Nephron (organoid): ENCODE measurements at regions not wholly inside any gene's neighbourhood (a gene's known extent, or its start where the extent isn't known, plus 50 kb on each side); places are given as distances from the start of the nearest gene placed in this dataset.
A peak's percentile ranks its signal among the peaks of the same experiment; 100 is the strongest.

Source experiments
- H3K27ac Mint-ChIP-seq, 3 experiments: 2 replicates each; pipeline ENCODE4 v1.8.0; 2020; ENCODE audit warnings: mixed read lengths in 3 of 3, mild to moderate bottlenecking in 2 of 3, moderate library complexity in 1 of 3
- H3K27me3 Mint-ChIP-seq: 2 replicates; pipeline ENCODE4 v1.8.0; 2021; ENCODE audit warnings: low read depth, mild to moderate bottlenecking, moderate library complexity, mixed read lengths
- H3K36me3 Mint-ChIP-seq: 2 replicates; pipeline ENCODE4 v1.8.0; 2020; ENCODE audit warnings: low read depth, mixed read lengths
- H3K4me1 Mint-ChIP-seq: 2 replicates; pipeline ENCODE4 v1.8.0; 2020; ENCODE audit warnings: mixed read lengths
- H3K4me3 Mint-ChIP-seq, 3 experiments: 2 replicates each; pipeline ENCODE4 v1.8.0; 2020; ENCODE audit warnings: mild to moderate bottlenecking in 3 of 3, mixed read lengths in 3 of 3, moderate library complexity in 2 of 3
- H3K9me3 Mint-ChIP-seq: 2 replicates; pipeline ENCODE4 v1.8.0; 2020; ENCODE audit warnings: mixed read lengths
- TF ChIP-seq, protein P1 (sequence below), 3 experiments: fragments of 200-600 bp; sonication (generic); IDR thresholded peaks; one replicate each; pipeline ENCODE4 v1.5.0; 2021; ENCODE audit warnings: antibody characterized with exemption in 3 of 3; ENCODE audit not compliant: unreplicated experiment in 3 of 3

GRCh38 chr20:24837781-24838450 is 111.2 kb upstream of the CST7 start:
- H3K27me3 Mint-ChIP-seq: peaks cover 10% of the 10 kb centered on the region
- H3K9me3 Mint-ChIP-seq: no peaks in the 10 kb centered on the region
- H3K36me3 Mint-ChIP-seq: no peaks in the 10 kb centered on the region
- TF ChIP-seq, protein P1, sequence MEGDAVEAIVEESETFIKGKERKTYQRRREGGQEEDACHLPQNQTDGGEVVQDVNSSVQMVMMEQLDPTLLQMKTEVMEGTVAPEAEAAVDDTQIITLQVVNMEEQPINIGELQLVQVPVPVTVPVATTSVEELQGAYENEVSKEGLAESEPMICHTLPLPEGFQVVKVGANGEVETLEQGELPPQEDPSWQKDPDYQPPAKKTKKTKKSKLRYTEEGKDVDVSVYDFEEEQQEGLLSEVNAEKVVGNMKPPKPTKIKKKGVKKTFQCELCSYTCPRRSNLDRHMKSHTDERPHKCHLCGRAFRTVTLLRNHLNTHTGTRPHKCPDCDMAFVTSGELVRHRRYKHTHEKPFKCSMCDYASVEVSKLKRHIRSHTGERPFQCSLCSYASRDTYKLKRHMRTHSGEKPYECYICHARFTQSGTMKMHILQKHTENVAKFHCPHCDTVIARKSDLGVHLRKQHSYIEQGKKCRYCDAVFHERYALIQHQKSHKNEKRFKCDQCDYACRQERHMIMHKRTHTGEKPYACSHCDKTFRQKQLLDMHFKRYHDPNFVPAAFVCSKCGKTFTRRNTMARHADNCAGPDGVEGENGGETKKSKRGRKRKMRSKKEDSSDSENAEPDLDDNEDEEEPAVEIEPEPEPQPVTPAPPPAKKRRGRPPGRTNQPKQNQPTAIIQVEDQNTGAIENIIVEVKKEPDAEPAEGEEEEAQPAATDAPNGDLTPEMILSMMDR (IDR thresholded peaks at IDR 0.05; ENCODE audit: unreplicated experiment in 3 of 3): no peak
- H3K4me1 Mint-ChIP-seq: peaks cover 7% of the 10 kb centered on the region
- no peak overlapping the region for H3K27ac Mint-ChIP-seq
- H3K4me3 Mint-ChIP-seq: no peak overlapping the region

DNA sequence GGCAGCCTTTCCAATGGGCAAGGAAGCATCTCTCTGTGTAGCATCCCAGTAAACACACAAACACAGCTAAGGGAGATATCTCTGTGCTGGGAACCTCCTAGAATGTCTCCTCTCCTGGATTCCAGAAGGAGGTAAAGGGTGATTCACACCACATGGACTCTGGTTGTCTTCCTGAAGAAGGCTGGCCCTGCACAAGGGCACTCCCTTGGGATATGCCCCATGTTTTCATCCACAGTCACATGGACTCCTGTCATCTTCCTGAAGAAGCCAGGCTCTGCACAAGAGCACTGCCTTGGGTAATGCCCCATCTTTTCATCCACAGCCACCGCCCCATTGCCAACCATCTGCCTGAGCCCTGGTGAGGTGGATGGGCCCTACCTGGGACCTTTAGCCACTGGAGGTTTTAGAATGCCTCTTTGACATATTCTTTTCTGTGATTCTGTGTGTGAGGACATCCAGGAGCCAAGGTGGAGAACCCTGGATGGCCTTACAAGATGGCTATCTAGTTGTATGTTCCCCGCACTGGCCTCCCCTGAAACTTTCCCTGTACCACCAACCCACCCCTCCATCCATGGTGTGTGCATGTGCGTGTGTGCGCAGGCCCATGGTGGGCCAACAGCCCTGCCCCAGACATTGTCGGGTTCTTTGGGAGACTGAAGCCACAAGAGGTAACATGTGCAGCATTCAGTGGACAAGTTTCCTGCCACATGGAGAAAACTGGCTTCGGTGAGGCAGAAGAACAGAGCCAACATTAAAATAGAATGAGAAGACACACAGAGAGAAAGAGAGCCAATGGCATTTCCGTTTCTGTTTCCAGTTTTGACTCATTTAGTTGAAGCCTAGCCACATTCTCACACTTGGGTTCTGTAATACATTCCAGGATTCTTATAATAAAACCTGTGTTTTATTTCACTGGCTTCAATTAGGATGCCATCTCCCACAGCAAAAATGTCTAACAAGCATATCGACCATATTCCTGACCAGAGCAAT is 110.2 kb upstream of the CST7 start:
- Mint-ChIP-seq H3K36me3 (no peaks in the 10 kb centered on the region), H3K4me1 (peaks cover 7% of the 10 kb centered on the region), H3K9me3 (no peaks in the 10 kb centered on the region), H3K27ac (no peak overlapping the region), H3K27me3 (peaks cover 10% of the 10 kb centered on the region), H3K4me3 (no peak overlapping the region)
- TF ChIP-seq, protein P1 (IDR thresholded peaks at IDR 0.05; ENCODE audit: unreplicated experiment in 3 of 3): no peak

- Mint-ChIP-seq H3K27ac (peak overlapping the region in 1 of 3 experiments; percentile 3), H3K9me3 (no peaks in the 10 kb centered on the region), H3K27me3 (peaks cover 10% of the 10 kb centered on the region), H3K36me3 (no peaks in the 10 kb centered on the region), H3K4me1 (peaks cover 7% of the 10 kb centered on the region), H3K4me3 (no peak overlapping the region)
- TF ChIP-seq, protein P1 (IDR thresholded peaks at IDR 0.05; ENCODE audit: unreplicated experiment in 3 of 3): no peak
Measured at GRCh38 chr20:24840121-24840713, 108.9 kb upstream of the CST7 start.

GRCh38 chr20:24842274-24842917 is 106.7 kb upstream of the CST7 start:
- TF ChIP-seq, protein P1 (IDR thresholded peaks at IDR 0.05; ENCODE audit: unreplicated experiment in 3 of 3): no peak
- H3K27me3 Mint-ChIP-seq: peaks cover 16% of the 10 kb centered on the region
- H3K4me3 Mint-ChIP-seq: no peak overlapping the region

GRCh38 chr20:24842918-24843715 is 106.0 kb upstream of the CST7 start:
- Mint-ChIP-seq H3K4me1 (peaks cover under 1% of the 10 kb centered on the region), H3K4me3 (no peak overlapping the region), H3K27me3 (peaks cover 13% of the 10 kb centered on the region), H3K9me3 (peaks cover 20% of the 10 kb centered on the region), H3K36me3 (no peaks in the 10 kb centered on the region), H3K27ac (no peak overlapping the region)
- TF ChIP-seq, protein P1 (IDR thresholded peaks at IDR 0.05; ENCODE audit: unreplicated experiment in 3 of 3): no peak

More at GRCh38 chr20:24842274-24842917, 106.7 kb upstream of the CST7 start:
- Mint-ChIP-seq H3K4me1 (peaks cover 7% of the 10 kb centered on the region), H3K27ac (no peak overlapping the region), H3K9me3 (peaks cover 13% of the 10 kb centered on the region), H3K36me3 (no peaks in the 10 kb centered on the region)
